Neutrophil (primary cell): ENCODE measurements at regions not wholly inside any gene's neighbourhood (a gene's known extent, or its start where the extent isn't known, plus 50 kb on each side); places are given as distances from the start of the nearest gene placed in this dataset.

ENCODE experiments used
- H3K27ac ChIP-seq: fragments of 200-600 bp; sonication (generic); 2 replicates; pipeline ENCODE4 v1.5.1; 2016; ENCODE audit warnings: mild to moderate bottlenecking, moderate library complexity
- H3K27me3 ChIP-seq: fragments of 200-600 bp; sonication (generic); 2 replicates; pipeline ENCODE4 v1.6.0; 2016; ENCODE audit warnings: mild to moderate bottlenecking
- H3K36me3 ChIP-seq: fragments of 200-600 bp; sonication (generic); 2 replicates; pipeline ENCODE4 v1.5.1; 2017
- H3K4me1 ChIP-seq, 2 experiments: fragments of 200-600 bp in 1 of 2; sonication (generic) in 1 of 2; 1 replicate in 1 of 2; 2 replicates in 1 of 2; pipeline versions ENCODE4 v1.5.1 to v1.6.1; 2013 to 2016; ENCODE audit warnings: low read depth in 1 of 2, low read length in 1 of 2, mild to moderate bottlenecking in 1 of 2, moderate library complexity in 1 of 2; ENCODE audit not compliant: control insufficient read depth in 1 of 2, insufficient read depth in 1 of 2
- H3K4me3 ChIP-seq, 2 experiments: fragments of 200-600 bp in 1 of 2; sonication (generic) in 1 of 2; 1 replicate in 1 of 2; 2 replicates in 1 of 2; pipeline ENCODE4 v1.5.1; 2013 to 2016; ENCODE audit warnings: low read depth in 1 of 2, low read length in 1 of 2, mild to moderate bottlenecking in 1 of 2, moderate library complexity in 1 of 2
- H3K9me3 ChIP-seq: fragments of 200-600 bp; sonication (generic); 2 replicates; pipeline ENCODE4 v1.5.1; 2016
- CTCF ChIP-seq: fragments of 200-600 bp; sonication (generic); IDR thresholded peaks from 2 replicates; pipeline ENCODE4 v1.5.1; 2016; ENCODE audit warnings: antibody characterized with exemption

- Histone ChIP-seq H3K27me3 (peaks cover 62% of the 10 kb centered on the region), H3K36me3 (no peaks in the 10 kb centered on the region), H3K4me1 (no peaks in the 10 kb centered on the region), H3K4me3 (no peak overlapping the region), H3K9me3 (no peaks in the 10 kb centered on the region), H3K27ac (no peak overlapping the region)
- no peak for TF ChIP-seq CTCF
Measured at GRCh38 chr10:118522791-118523498, 72.5 kb downstream of the PRLHR start.

GRCh38 chr10:118521415-118522117 lies 73.9 kb downstream of the PRLHR start:
- no peak overlapping the region for H3K4me3 ChIP-seq
- no peak for TF ChIP-seq CTCF
- H3K27ac ChIP-seq = no peak overlapping the region
- no peaks in the 10 kb centered on the region for H3K36me3 ChIP-seq
- H3K27me3 ChIP-seq = peaks cover 49% of the 10 kb centered on the region
- H3K4me1 ChIP-seq = peaks cover 2 to 7% of the 10 kb centered on the region in 2 experiments
- H3K9me3 ChIP-seq = no peaks in the 10 kb centered on the region

- Histone ChIP-seq H3K27me3 (peaks cover 37% of the 10 kb centered on the region), H3K4me3 (no peak overlapping the region), H3K27ac (no peak overlapping the region), H3K36me3 (no peaks in the 10 kb centered on the region), H3K4me1 (peaks cover 2 to 12% of the 10 kb centered on the region in 2 experiments), H3K9me3 (no peaks in the 10 kb centered on the region)
- TF ChIP-seq CTCF = no peak
Measured at GRCh38 chr10:118520116-118520742, 75.2 kb downstream of the PRLHR start.

GRCh38 chr10:118518095-118518494 lies 77.4 kb downstream of the PRLHR start:
- Histone ChIP-seq H3K4me1 (peaks cover 2 to 12% of the 10 kb centered on the region in 2 experiments), H3K4me3 (no peak overlapping the region), H3K36me3 (no peaks in the 10 kb centered on the region), H3K9me3 (no peaks in the 10 kb centered on the region), H3K27ac (no peak overlapping the region), H3K27me3 (peaks cover 51% of the 10 kb centered on the region)
- no peak for TF ChIP-seq CTCF

- peaks cover 2 to 12% of the 10 kb centered on the region in 2 experiments for H3K4me1 ChIP-seq
- H3K9me3 ChIP-seq = no peaks in the 10 kb centered on the region
- peak overlapping the region; percentile 45 for H3K27ac ChIP-seq
- H3K27me3 ChIP-seq = peaks cover 58% of the 10 kb centered on the region
- no peaks in the 10 kb centered on the region for H3K36me3 ChIP-seq
- H3K4me3 ChIP-seq = no peak overlapping the region
- TF ChIP-seq CTCF = no peak
Measured at GRCh38 chr10:118516716-118517115, 78.7 kb downstream of the PRLHR start.
